Lung (tissue), 11 donors: ENCODE measurements at regions not wholly inside any gene's neighbourhood (a gene's known extent, or its start where the extent isn't known, plus 50 kb on each side); places are given as distances from the start of the nearest gene placed in this dataset.

ENCODE experiments used
- ATAC-seq: fragments of 200-7000 bp; cut with Tn5 transposase; one replicate; pipeline ENCODE4 v1.9.1; 2020; ENCODE audit warnings: moderate number of reproducible peaks; ENCODE audit not compliant: insufficient read depth, low FRiP score
- DNase-seq, 3 donors: peaks; one replicate each; pipeline ENCODE4 v3.0.0-alpha.2; 2013 to 2017
- H3K27ac ChIP-seq, 2 donors: one replicate each; pipeline ENCODE4 v1.5.1; 2013; ENCODE audit warnings: mild to moderate bottlenecking in 2 of 2, moderate library complexity in 2 of 2, control low read depth in 1 of 2, inconsistent platforms in 1 of 2, low read depth in 1 of 2, low read length in 1 of 2
- H3K27me3 ChIP-seq, 3 donors: one replicate each; pipeline ENCODE4 v1.5.1; 2013; ENCODE audit warnings: low read length in 2 of 3; ENCODE audit not compliant: control insufficient read depth in 3 of 3, insufficient read depth in 3 of 3
- H3K36me3 ChIP-seq, 4 donors: one replicate each; pipeline ENCODE4 v1.5.1; 2013; ENCODE audit warnings: low read length in 4 of 4, mild to moderate bottlenecking in 1 of 4, moderate library complexity in 1 of 4; ENCODE audit not compliant: control insufficient read depth in 4 of 4, insufficient read depth in 4 of 4
- H3K4me1 ChIP-seq, 5 donors: one replicate each; pipeline ENCODE4 v1.5.1; 2013; ENCODE audit warnings: low read length in 5 of 5, mild to moderate bottlenecking in 2 of 5, moderate library complexity in 1 of 5; ENCODE audit not compliant: control insufficient read depth in 5 of 5, insufficient read depth in 5 of 5
- H3K4me3 ChIP-seq: one replicate; pipeline ENCODE4 v1.5.1; 2013; ENCODE audit warnings: mild to moderate bottlenecking, control low read depth, moderate library complexity
- H3K9ac ChIP-seq, 2 donors: one replicate each; pipeline ENCODE4 v1.5.1; 2013; ENCODE audit warnings: low read length in 2 of 2, control low read depth in 1 of 2; ENCODE audit not compliant: insufficient read depth in 1 of 2
- H3K9me3 ChIP-seq, 4 donors: one replicate each; pipeline ENCODE4 v1.5.1; 2013; ENCODE audit warnings: low read length in 3 of 4, mild to moderate bottlenecking in 1 of 4, moderate library complexity in 1 of 4; ENCODE audit not compliant: control insufficient read depth in 4 of 4, insufficient read depth in 3 of 4
- WGBS, 2 donors: extraction: QIAGEN DNeasy Blood & Tissue Kit; methylation state at CpG; one replicate each; pipeline ENCODE4 v1.1.7; 2013; 5-methylcytosine and 5-hydroxymethylcytosine counted together
- TF ChIP-seq, protein P1 (sequence below): IDR thresholded peaks from 2 replicates; pipeline ENCODE4 v1.5.1; 2012; ENCODE audit warnings: mild to moderate bottlenecking; ENCODE audit errors: control extremely low read depth, extremely low read depth
- donor health status: control.
- donor health status: control.
- donor health status: Bipolar disorder and iron deficiency.
- donor health status: healthy.
- donor health status: DM: yes; HTN: yes; CAD: no.

DNA sequence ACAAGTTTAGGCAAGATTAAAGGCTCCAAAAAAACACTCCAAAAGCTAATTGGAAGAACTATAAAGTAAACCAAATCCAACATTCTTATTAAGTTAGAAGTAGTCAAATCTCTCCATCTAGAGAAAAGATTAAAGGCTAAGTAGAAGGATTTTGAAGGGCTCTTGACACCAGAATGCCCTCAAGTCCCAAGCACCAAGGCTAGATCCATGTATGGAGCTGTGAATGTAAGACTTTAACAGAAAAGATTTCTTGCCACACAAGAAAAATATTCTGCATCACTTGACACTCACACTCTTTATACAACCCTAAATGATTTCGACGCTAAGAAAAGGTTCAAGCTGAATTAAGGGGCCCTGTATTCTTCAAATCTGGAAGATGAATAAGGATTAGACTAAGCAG lies 345.2 kb downstream of the VGLL3 start:
- TF ChIP-seq, protein P1, sequence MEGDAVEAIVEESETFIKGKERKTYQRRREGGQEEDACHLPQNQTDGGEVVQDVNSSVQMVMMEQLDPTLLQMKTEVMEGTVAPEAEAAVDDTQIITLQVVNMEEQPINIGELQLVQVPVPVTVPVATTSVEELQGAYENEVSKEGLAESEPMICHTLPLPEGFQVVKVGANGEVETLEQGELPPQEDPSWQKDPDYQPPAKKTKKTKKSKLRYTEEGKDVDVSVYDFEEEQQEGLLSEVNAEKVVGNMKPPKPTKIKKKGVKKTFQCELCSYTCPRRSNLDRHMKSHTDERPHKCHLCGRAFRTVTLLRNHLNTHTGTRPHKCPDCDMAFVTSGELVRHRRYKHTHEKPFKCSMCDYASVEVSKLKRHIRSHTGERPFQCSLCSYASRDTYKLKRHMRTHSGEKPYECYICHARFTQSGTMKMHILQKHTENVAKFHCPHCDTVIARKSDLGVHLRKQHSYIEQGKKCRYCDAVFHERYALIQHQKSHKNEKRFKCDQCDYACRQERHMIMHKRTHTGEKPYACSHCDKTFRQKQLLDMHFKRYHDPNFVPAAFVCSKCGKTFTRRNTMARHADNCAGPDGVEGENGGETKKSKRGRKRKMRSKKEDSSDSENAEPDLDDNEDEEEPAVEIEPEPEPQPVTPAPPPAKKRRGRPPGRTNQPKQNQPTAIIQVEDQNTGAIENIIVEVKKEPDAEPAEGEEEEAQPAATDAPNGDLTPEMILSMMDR: no peak
- H3K4me1 ChIP-seq: no peaks in the 10 kb centered on the region

GRCh38 chr3:86634361-86634760 lies 356.6 kb downstream of the VGLL3 start:
- Histone ChIP-seq H3K9me3 (peaks cover 0 to 6% (median 0%) of the 10 kb centered on the region in 4 donors), H3K27me3 (no peaks in the 10 kb centered on the region), H3K27ac (no peak overlapping the region), H3K4me3 (no peak overlapping the region), H3K36me3 (no peaks in the 10 kb centered on the region), H3K9ac (no peak overlapping the region), H3K4me1 (no peaks in the 10 kb centered on the region)
- TF ChIP-seq, protein P1: no peak
- ATAC-seq (no peak), DNase-seq (peak; percentile 30 to 44 (median 32))
- WGBS, 2 donors: 60 to 71% methylated on average over 3 of the region's 3 CpGs

More for the DNA sequence above, 345.2 kb downstream of the VGLL3 start:
- peak in 2 of 3 donors; percentile 40 to 82 for DNase-seq
- Histone ChIP-seq H3K9me3 (no peaks in the 10 kb centered on the region), H3K27me3 (no peaks in the 10 kb centered on the region), H3K9ac (no peak overlapping the region), H3K4me3 (no peak overlapping the region), H3K27ac (no peak overlapping the region), H3K36me3 (no peaks in the 10 kb centered on the region)
- ATAC-seq: no peak
- WGBS, 2 donors: 59 to 62% methylated on average over 2 of the region's 2 CpGs

DNA sequence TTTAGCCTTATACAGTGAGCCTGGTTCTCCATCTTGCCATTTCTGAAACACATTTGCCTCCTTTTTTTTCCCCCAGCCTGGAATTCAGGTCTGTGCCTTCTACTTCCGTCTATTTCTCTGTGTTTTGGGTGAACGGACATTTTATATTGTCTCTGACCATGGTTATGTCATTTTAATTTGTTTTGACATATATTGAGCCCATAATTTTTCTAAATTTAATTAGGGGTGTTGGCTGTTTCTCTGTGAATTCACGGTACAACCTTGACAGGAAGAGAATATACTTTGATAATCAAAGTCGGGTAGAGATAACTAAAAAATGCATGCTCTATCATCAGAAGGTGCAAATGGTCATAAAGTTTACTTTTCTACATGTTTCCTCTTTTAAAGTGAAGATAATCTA lies 361.4 kb downstream of the VGLL3 start:
- no peak for ATAC-seq
- no peak for DNase-seq
- H3K27ac ChIP-seq: no peak overlapping the region
- H3K4me1 ChIP-seq: no peaks in the 10 kb centered on the region
- no peak overlapping the region for H3K9ac ChIP-seq
- no peaks in the 10 kb centered on the region for H3K27me3 ChIP-seq
- H3K4me3 ChIP-seq: no peak overlapping the region
- WGBS, 2 donors: 70 to 78% methylated on average over 4 of the region's 4 CpGs
- TF ChIP-seq, protein P1: no peak
- no peaks in the 10 kb centered on the region for H3K36me3 ChIP-seq
- H3K9me3 ChIP-seq: no peaks in the 10 kb centered on the region

DNA sequence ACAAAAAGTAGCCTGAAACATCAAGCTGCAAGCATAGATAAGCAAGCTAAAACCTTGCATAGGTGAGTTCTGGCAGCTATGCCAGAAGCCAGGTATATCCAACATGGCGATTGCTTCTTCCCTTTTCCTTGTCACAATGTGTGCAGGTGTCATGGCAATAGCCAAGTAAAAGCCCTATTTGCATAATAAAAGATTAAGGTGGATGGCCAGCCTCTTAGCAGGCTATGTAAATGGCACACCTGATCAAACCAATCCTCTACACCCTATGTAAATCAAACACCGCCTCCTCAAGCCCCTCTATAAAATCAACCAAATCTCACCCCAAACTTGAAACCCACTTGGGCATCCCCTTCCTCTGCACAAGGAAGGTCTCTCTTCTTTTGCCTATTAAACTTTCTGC lies 366.8 kb downstream of the VGLL3 start:
- no peaks in the 10 kb centered on the region for H3K27me3 ChIP-seq
- TF ChIP-seq, protein P1: no peak
- H3K36me3 ChIP-seq: no peaks in the 10 kb centered on the region
- no peak overlapping the region for H3K27ac ChIP-seq
- no peaks in the 10 kb centered on the region for H3K4me1 ChIP-seq
- ATAC-seq (no peak), DNase-seq (no peak)
- H3K9me3 ChIP-seq: peaks cover 0 to 3% (median 0%) of the 10 kb centered on the region in 4 donors
- 94% methylated on average over 2 of the region's 2 CpGs for WGBS, 2 donors
- H3K4me3 ChIP-seq: no peak overlapping the region
- no peak overlapping the region for H3K9ac ChIP-seq
